Hematopoietic multipotent progenitor cell treated with erythropoietin and hydrocortisone succinate and interleukin-3 and kit ligand, for 8 days (in vitro differentiated cells): ENCODE measurements at regions not wholly inside any gene's neighbourhood (a gene's known extent, or its start where the extent isn't known, plus 50 kb on each side); places are given as distances from the start of the nearest gene placed in this dataset.
"Not testable (repeated sequence)": the region's sequence is repeated elsewhere in the genome, so short reads cannot be mapped to it uniquely, and the experiment has no call there.

ENCODE experiments used
- DNase-seq: peaks from one replicate; pipeline ENCODE4 v3.0.0-alpha.2; 2015

GRCh38 chr3:5889374-5889773 lies 701.9 kb downstream of the EDEM1 start:
- DNase-seq = no peak

GRCh38 chr3:5891711-5892110 lies 704.2 kb downstream of the EDEM1 start:
- DNase-seq = no peak

- no peak for DNase-seq
Measured at GRCh38 chr3:5898106-5898505, 710.6 kb downstream of the EDEM1 start.

- no peak for DNase-seq
Measured at GRCh38 chr3:5899014-5899761, 711.7 kb downstream of the EDEM1 start.

GRCh38 chr3:5917932-5918331 lies 730.4 kb downstream of the EDEM1 start:
- DNase-seq = no peak

- no peak for DNase-seq
Measured at GRCh38 chr3:5918626-5919025, 731.1 kb downstream of the EDEM1 start.

- DNase-seq = no peak
Measured at GRCh38 chr3:5929027-5929426, 741.5 kb downstream of the EDEM1 start.

- not testable (repeated sequence) for DNase-seq
Measured at GRCh38 chr3:5944061-5944460, 756.6 kb downstream of the EDEM1 start.

GRCh38 chr3:5948084-5948483 lies 760.6 kb downstream of the EDEM1 start:
- no peak for DNase-seq

- no peak for DNase-seq
Measured at GRCh38 chr3:5951026-5951425, 763.5 kb downstream of the EDEM1 start.

GRCh38 chr3:5972586-5972985 lies 785.1 kb downstream of the EDEM1 start:
- no peak for DNase-seq

- no peak for DNase-seq
Measured at GRCh38 chr3:5974630-5975322, 787.3 kb downstream of the EDEM1 start.

- no peak for DNase-seq
Measured at GRCh38 chr3:5977331-5977730, 789.8 kb downstream of the EDEM1 start.

- no peak for DNase-seq
Measured at GRCh38 chr3:5980475-5980874, 793.0 kb downstream of the EDEM1 start.

- DNase-seq = no peak
Measured at GRCh38 chr3:5994651-5995050, 807.1 kb downstream of the EDEM1 start.

- DNase-seq = no peak
Measured at GRCh38 chr3:6018456-6018855, 830.9 kb downstream of the EDEM1 start.

- DNase-seq = no peak
Measured at GRCh38 chr3:6022621-6023020, 835.1 kb downstream of the EDEM1 start.

GRCh38 chr3:6025032-6025431 lies 835.9 kb upstream of the GRM7 start:
- DNase-seq = no peak

GRCh38 chr3:6030648-6031047 lies 830.3 kb upstream of the GRM7 start:
- not testable (repeated sequence) for DNase-seq

- no peak for DNase-seq
Measured at GRCh38 chr3:6035626-6036025, 825.3 kb upstream of the GRM7 start.

- DNase-seq = no peak
Measured at GRCh38 chr3:6039971-6040370, 820.9 kb upstream of the GRM7 start.

- no peak for DNase-seq
Measured at GRCh38 chr3:6041894-6042293, 819.0 kb upstream of the GRM7 start.

GRCh38 chr3:6047016-6047415 lies 813.9 kb upstream of the GRM7 start:
- DNase-seq = no peak

- no peak for DNase-seq
Measured at GRCh38 chr3:6060251-6060650, 800.7 kb upstream of the GRM7 start.
